Astrocyte of the hippocampus (primary cell): ENCODE measurements at regions not wholly inside any gene's neighbourhood (a gene's known extent, or its start where the extent isn't known, plus 50 kb on each side); places are given as distances from the start of the nearest gene placed in this dataset.
A peak's percentile ranks its signal among the peaks of the same experiment; 100 is the strongest.

Experiments
- DNase-seq: peaks from one replicate; pipeline ENCODE4 v3.0.0; 2011; ENCODE audit warnings: low read depth, low spot score

DNA sequence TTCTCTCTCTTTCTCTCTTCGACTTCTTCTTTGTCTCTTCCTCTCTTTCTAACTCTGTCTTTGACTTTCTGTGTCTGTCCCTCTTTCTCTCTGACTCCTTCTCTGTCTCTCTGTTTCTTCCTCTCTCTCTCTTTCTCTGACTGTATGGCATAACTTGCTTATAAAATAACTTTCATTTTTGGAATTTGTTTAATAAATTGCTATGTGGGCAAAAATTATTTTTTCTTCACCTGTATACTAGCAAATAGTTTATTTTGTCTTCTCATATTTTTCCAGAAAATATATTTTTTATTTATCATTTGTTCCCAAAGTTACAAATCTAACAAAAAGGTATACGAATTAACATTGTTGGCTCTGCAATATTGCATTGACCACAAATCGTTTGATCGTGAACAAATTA, 305.7 kb upstream of the FAM98A start:
- DNase-seq = no peak

DNA sequence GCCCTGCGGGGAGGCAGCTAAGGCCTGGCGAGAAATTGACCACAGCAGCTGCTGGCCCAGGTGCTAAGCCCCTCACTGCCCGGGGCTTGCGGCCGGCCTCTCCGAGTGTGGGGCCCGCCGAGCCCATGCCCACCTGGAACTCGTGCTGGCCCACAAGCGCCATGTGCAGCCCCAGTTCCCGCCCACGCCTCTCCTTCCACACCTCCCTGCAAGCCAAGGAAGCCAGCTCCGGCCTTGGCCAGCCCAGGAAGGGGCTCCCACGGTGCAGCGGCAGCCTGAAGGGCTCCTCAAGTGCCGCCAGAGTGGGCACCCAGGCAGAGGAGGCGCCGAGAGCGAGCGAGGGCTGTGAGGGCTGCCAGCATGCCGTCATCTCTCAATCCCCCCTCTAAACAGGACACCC, 304.6 kb upstream of the FAM98A start:
- no peak for DNase-seq

- no peak for DNase-seq
Measured at GRCh38 chr2:33903215-33903614, 304.1 kb upstream of the FAM98A start.

DNA sequence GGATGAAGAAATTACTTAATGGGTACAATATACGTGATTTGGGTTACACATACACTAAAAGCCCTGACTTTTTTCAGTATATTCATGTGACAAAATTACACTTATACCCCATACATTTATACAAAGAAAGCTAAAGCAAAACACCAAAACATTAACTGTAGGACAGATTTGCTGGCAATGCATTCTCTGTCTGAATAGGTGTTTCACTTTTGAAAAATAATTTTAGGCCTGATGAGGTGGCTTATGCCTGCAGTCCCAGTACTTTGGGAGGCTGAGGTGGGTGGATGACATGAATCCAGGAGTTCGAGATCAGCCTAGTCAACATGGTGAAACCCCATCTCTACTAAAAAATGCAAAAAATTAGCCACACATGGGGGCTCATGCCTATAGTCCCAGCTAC, 301.5 kb upstream of the FAM98A start:
- no peak for DNase-seq

DNA sequence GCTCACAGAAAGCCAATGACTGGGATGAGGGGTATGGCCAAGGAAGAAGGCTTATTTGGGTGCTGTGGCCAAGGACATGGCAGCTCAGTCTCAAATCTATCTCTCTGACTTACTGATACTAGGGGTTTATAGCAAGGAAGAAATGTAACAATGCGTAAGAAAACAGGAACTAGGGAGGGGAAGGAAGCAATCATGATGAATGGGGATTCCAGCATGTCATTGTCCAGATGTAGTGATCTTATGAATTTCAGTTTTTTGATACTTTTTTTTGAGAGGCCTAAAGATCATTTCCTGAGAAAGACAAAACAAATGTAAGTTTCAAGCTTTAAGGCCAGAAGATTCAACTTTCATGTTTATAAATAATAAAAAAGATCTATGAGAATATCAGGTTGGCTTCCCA, 298.6 kb upstream of the FAM98A start:
- DNase-seq = no peak

DNA sequence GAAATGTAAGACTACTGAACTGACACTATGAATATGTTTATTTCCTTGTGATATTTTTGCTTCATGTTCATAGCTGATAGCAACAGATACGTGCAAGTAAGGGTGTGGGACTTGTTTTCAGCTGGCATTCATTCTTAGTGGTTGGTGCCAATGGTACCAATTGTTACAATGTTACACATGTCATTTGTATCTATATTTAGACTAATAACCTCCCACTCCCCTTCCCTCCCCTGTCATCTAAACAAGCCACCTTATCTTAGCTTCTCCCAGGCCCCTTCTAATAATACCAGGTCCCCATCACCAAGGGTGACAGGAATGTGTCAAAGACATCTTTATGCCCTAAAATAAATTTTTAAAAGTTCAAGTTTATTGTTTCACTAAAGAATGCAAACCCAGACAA, 294.7 kb upstream of the FAM98A start:
- no peak for DNase-seq

DNA sequence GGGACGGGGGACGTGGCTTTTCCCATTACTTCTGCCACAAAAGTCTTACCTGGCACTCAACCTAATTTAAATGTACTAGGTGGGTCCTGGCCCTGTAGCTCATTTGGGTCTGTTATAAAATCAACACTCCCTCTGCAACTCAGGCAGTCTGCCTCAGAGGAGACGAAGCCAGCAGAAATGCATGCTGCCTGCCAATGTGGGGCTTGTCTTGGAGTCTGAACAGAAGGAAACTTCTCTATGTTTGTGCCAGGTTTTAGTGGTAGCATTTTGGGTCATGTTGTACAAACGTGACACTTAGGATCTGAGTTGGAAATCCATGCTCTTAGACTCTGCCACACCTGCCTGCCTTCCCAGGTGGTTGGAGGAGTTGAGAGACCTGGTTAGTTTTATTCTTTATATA, 292.5 kb upstream of the FAM98A start:
- DNase-seq = peak; percentile 59

- no peak for DNase-seq
Measured at GRCh38 chr2:33890686-33891085, 291.6 kb upstream of the FAM98A start.

DNA sequence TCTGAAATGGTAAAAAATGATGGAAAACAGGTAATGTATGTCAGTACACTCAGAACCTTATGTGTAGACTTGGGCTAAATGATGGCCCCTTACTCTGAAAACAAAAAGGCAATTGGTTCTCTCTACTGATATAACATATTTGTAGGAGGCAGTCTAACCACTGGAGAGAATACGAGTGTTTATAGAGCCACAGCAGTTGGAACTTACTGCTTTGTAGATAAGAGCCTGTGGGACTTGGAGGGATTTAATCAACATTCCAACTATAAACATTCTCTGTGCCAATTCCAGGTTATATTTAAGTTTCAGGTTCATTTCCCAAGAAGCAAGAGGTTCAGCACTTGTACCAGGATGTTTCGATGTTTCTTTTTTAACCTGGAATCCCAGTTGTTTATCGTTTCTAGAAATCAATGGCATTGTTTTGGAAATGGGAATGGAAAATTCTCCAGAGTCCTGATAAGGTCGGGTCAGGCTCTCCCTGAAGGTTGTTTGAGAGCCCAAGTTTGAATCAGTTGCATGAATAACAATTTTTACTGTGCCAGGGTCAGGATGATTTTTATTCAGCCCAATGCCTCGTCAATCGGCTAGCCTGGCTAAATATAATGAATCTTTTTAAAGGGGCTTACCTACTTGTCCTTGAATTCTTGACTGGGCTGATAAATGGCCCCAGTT, 278.4 kb upstream of the FAM98A start:
- DNase-seq = peak; percentile 48

DNA sequence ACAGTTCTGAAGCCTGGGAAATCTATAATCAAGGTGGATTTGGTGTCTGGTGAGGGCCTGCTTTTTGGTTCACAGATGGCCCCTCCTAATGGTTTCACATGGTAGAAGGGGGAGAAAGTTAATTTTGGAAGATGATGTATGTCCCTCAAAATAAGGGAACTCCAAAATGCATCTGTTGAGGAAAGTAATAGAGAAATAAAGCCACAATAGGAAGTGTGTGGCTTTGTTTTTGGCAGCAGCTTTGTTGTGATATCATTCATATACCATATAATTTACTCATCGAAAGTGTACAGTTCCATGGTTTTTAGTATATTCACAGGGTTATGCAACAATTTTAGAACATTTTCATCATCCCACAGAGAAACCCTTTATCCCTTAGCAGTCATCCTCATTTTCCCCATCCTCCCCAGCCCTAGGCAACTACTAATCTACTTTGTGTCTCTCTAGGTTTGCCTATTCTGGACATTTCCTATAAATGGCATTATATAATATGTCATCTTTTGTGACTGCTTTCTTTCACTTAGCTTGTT, 274.0 kb upstream of the FAM98A start:
- DNase-seq = no peak

DNA sequence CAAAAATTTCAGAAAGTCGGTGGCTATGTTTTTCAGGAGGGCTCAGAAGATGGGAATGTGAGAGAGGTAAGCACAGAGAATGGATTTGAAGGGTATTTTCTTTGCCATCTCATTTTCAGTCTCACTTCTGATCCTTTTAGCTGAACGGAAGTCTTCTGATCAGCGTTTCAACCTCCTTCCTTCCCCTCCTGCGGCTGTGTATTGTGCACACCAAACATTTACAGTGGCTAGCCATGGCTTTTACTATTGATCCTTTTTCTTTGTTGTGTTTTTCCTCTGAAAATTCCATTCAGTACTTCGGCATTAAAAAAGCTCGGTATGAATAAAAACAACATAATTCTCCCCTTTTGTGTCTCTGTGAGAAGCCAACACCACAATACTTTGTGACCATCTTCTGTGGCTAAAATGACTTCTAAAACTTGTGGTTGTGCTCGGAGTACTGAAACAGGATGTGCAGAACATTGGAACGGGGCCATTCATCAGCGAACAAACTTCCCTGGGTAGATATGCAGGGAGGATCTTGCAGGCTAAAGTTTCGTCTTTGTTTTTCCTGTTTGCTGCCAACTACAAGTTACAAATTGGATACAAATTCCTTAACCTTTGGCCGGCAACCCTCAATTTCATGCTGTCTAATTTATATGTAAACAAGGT, 260.8 kb upstream of the FAM98A start:
- DNase-seq = peak; percentile 45

GRCh38 chr2:33859176-33859575, 260.1 kb upstream of the FAM98A start:
- no peak for DNase-seq

DNA sequence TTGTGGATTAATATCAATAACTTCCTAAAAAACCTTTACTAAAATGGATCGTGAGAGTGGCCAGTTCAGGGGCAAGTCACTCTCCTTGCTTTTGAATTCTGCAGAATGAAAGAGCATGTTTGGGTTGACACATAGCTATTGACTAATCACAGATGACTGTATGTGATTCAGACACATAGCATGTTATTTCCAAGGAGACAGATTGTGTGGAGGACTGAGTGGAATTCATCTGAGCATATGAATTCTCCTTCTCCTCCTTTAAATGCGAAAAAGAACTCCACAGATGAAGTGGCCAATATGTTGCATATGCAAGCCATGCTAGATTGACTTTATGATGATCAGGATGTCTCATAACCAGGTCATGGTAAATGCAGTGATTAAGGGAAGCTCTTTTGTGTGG, 249.4 kb upstream of the FAM98A start:
- peak; percentile 66 for DNase-seq

DNA sequence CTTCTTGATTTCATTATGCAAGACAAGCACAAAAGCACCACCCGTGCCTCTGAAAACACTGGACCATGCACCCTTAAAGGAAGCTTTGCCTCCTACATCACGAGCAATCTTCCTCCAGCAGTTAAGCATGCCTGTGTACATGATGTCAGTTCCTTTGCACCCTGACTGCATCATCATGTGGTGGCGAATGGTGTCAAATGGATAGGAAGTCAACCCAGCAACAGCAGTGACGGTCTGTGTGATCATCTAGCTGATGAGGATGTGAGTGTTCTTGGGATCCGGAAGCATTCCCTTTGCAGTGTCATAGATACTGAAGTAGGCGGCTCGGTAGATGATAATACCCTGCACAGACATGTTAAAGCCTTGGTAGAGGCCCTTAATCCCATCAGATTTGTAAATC, 240.7 kb upstream of the FAM98A start:
- no peak for DNase-seq

DNA sequence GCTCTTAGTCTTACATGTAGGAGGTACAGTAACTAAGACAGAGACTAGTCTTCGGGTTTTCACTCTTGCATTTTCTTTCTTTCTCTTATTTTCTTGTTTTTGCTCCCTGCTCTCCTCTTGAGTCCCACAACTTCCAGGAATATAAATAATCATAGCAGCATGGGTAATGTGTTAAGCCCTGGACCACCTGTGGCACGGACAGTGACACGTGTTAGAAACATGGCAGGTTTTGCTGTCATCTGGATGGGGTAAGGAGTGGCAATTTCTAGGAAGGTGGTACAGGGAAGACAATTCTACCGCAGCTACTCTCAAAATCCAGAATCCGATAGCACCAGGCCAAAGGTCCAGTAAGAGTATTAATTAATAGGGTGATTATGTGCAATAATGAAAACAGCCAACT, 237.5 kb upstream of the FAM98A start:
- no peak for DNase-seq

GRCh38 chr2:33835911-33836310, 236.8 kb upstream of the FAM98A start:
- DNase-seq = no peak

- no peak for DNase-seq
Measured at GRCh38 chr2:33822964-33823363, 223.9 kb upstream of the FAM98A start.

DNA sequence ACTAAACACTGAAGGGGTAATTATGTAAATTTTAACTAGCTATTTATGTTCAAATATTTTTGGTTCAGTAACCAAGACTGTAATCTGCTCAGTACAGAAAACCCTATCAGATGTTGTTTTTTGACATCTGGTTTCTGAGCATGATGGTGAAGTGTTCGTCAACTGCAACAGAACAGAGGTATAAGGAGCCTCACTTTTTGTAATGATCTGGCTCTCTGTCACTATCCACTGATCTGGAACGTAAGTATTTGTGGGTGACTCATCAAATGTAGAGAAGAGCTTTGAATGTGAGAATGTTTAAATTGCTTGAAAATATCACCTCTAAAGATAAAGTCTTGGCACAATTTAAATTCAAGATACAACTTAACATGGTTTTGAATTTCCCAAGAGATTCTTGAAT, 213.6 kb upstream of the FAM98A start:
- DNase-seq = no peak

DNA sequence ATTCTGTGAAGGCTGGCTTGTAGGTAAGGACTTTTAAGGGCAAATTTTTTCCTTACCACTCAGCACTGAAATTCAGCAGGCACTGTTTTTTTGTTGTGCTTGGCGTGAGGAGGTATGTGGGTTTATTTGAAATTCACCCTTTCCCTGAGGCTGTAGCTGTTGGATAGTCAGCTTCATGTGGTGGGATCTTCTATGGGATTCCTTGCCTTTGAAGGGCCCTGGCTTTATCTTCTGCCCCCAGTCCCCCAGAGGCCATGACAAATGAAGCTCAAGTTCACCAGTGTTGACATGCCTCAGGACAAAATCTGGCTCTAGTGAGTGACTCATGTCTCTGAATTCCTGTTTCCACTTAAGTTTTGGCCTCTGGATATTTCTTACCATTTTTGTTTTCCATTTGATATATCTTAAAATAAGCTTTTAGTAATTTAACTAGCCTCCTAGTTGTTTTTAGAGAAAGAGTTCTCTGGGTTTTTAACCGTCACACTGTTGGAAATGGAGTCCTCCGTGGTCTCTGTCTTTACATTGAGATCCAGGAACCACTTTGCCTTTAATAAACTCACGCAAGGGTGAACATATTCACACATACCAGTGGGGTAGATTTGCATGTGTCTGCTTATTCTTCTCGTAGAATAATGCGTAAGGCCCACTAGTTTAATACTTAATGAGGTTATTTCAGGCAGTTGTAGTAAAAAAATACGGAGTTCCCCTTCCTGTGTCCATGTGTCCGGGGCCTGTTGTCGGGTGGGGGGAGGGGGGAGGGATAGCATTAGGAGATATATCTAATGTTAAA, 211.1 kb upstream of the FAM98A start:
- peak; percentile 78 for DNase-seq

DNA sequence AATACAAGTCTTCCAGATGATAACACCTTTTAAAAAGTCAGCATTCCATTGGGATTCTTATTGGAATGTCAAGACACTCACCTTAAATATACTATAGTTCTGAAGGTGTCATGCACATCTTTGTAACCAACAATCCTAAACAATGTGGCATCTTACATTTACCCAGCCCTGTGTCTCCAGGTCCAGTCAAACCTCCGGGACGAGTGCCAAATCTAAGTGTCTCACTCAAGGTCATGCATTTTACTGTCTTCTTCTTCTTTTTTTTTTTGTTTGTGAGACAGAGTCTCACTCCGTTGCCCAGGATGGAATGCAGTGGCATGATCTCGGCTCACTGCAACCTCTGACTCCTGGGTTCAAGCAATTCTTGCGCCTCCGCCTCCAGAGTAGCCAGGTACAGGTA, 206.9 kb upstream of the FAM98A start:
- no peak for DNase-seq

GRCh38 chr2:33804155-33804554, 205.1 kb upstream of the FAM98A start:
- DNase-seq = no peak

DNA sequence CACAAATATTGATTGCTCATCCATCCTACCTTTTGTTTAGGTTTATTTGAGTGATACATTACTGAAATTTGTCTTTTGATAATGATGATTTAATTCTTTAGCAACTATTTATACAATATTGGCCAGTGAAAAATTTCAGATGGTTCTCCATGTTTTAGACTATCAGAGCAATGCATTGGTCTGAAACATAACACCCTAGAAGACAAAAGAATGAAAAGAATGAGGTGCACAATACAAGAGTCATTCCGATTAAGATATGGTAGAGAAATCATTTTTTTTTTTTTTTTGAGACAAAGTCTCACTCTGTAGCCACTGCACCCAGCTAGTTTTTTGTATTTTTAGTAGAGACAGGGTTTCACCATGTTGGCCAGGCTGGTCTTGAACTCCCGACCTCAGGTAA, 197.4 kb upstream of the FAM98A start:
- DNase-seq = peak; percentile 44

DNA sequence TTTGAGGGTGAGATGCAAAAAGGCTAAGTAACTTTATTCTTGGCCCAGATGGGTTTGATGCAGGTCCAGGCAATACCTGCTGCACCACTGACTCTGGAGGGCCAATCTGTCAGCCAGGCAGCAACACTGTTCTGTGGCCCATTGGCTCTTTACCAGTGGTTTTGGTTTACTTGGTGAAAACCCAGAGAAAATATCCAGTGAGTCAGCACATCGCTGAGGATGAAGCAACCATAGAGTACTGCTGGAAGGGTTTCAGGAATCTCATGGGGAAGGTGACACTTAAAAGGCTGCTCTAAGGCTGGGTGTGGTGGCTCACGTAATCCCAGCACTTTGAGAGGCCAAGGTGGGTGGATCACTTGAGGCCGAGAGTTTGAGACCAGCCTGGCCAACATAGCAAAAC, 192.5 kb upstream of the FAM98A start:
- peak; percentile 97 for DNase-seq
